GM23338 (cell line): ENCODE measurements at regions not wholly inside any gene's neighbourhood (a gene's known extent, or its start where the extent isn't known, plus 50 kb on each side); places are given as distances from the start of the nearest gene placed in this dataset.

Source experiments
- CREB1 ChIP-seq: fragments of 250-450 bp; sonication (Bioruptor Pico); IDR thresholded peaks from 2 replicates; pipeline ENCODE4 v1.5.0; 2020; ENCODE audit warnings: low read depth, mild to moderate bottlenecking, moderate library complexity
- CTCF ChIP-seq, 2 experiments: fragments of 200-600 bp in 1 of 2; sonication (generic) in 1 of 2; conservative IDR thresholded peaks; 2 replicates each; pipeline versions ENCODE4 v1.5.1 to v1.6.1; 2016 to 2017; ENCODE audit warnings: antibody characterized with exemption in 2 of 2, low read depth in 2 of 2, mild to moderate bottlenecking in 2 of 2, moderate library complexity in 1 of 2
- EZH2 ChIP-seq: fragments of 200-600 bp; sonication (generic); IDR thresholded peaks from one replicate; pipeline ENCODE4 v1.8.0; 2017; ENCODE audit warnings: antibody characterized with exemption, mild to moderate bottlenecking, low read depth; ENCODE audit not compliant: unreplicated experiment
- EZH2phosphoT487 ChIP-seq: fragments of 200-600 bp; sonication (generic); IDR thresholded peaks from one replicate; pipeline ENCODE4 v1.8.1; 2018; ENCODE audit warnings: antibody characterized with exemption; ENCODE audit not compliant: unreplicated experiment
- POLR2AphosphoS5 ChIP-seq: IDR thresholded peaks from 2 replicates; pipeline ENCODE4 v1.6.1; 2016; ENCODE audit warnings: antibody characterized with exemption, low read depth
- REST ChIP-seq: IDR thresholded peaks from one replicate; pipeline ENCODE4 v1.6.1; 2018; ENCODE audit warnings: antibody characterized with exemption; ENCODE audit not compliant: unreplicated experiment
- STAT1 ChIP-seq: IDR thresholded peaks from one replicate; pipeline ENCODE4 v1.6.1; 2016; ENCODE audit warnings: antibody characterized with exemption; ENCODE audit not compliant: unreplicated experiment

- TF ChIP-seq CTCF (conservative IDR thresholded peaks at IDR 0.05; ENCODE audit: low read depth in 2 of 2), result no peak
- TF ChIP-seq EZH2, result no peak
- no peak for TF ChIP-seq STAT1
- TF ChIP-seq REST, result no peak
- no peak for TF ChIP-seq POLR2AphosphoS5
- TF ChIP-seq CREB1 (CRISPR knock-in tag), result no peak
- TF ChIP-seq EZH2phosphoT487, result no peak
These were observed 180.9 kb upstream of the SPTLC3 start for GRCh38 chr20:12827816-12828385.
